ENCODE measurements at regions not wholly inside any gene's neighbourhood (a gene's known extent, or its start where the extent isn't known, plus 50 kb on each side); places are given as distances from the start of the nearest gene placed in this dataset.

DNA sequence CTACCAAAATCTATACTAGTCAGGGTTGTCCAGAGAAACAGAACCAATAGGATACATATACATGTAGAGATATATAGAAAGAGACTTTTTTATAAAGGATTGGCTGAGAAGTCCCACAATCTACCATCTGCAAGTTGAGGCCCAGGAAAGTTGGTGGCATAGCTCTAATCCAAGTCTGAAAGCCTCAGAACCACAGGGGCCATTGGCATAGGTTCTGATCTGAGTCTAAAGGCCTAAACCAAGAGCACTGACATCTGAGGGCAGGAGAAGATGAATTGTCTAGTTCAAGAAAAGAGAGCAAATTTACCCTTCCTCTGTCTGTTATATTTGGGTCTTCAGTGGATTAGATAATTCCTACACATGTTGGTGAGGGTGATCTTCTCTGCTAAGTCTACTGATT lies 433.1 kb downstream of the ADAMTS20 start:
- DNase-seq (ENCODE audit: low read depth, low spot score), result no peak

DNA sequence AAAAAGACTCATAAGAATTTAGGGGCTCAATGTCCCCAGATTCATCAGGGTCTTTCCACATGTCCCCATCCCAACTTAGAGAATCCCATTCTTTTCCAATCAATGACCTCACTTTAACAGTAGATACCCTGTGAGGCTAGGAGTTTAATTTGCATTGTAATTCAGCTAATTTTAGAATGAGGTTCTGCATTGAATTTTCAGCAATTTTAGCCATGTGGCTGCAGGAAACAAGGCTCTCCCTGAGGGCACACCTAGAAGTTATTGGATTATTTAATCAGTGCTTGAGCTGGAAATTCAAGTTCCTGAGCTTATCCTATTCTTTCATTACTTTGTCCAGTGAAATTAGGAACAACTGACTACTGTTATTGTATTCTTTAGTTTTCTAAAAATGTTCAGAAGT lies 433.8 kb downstream of the ADAMTS20 start:
- DNase-seq (ENCODE audit: low read depth, low spot score), result no peak

GRCh38 chr12:43117226-43117930 lies 434.6 kb downstream of the ADAMTS20 start:
- no peak for DNase-seq (ENCODE audit: low read depth, low spot score)

GRCh38 chr12:43115441-43116160 lies 436.4 kb downstream of the ADAMTS20 start:
- no peak for DNase-seq (ENCODE audit: low read depth, low spot score)

DNA sequence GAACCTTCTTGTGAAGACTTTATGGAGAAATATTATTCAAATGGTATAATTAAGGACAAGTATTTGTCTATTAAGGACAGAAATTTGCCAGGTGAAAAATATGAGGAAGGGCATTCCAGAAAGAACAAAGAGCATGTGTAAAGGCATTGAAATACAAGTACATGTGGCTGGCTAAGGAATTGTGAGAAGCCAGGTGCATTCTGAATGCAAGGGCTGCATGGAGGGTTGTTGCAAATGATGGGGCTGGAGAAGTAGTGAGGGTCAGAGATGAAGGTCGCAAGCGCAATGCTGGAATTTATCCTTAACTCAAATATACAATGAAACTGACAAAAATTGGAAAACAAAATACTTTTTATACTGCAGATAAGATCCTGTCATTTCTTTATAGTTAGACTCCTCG lies 437.7 kb downstream of the ADAMTS20 start:
- DNase-seq (ENCODE audit: low read depth, low spot score), result no peak

DNA sequence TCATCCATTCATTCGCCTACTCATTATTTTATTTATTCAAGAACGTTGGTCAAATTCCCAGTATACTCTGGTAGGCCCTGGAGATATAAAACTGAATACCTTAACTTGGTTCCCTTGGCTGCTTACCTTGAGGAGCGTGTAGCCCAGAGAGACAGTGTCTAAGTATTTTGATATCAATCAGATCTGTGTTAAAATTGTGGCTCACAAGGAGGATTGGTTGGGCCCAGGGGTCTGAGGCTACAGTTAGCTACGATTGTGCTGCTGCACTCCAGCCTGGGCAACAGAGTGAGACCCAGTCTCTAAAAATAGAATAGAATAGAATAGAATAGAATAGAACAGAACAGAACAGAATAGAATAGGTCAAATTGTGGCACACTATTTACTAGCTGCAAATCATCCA lies 438.4 kb downstream of the ADAMTS20 start:
- no peak for DNase-seq (ENCODE audit: low read depth, low spot score)

GRCh38 chr12:43113135-43113534 lies 438.9 kb downstream of the ADAMTS20 start:
- no peak for DNase-seq (ENCODE audit: low read depth, low spot score)

DNA sequence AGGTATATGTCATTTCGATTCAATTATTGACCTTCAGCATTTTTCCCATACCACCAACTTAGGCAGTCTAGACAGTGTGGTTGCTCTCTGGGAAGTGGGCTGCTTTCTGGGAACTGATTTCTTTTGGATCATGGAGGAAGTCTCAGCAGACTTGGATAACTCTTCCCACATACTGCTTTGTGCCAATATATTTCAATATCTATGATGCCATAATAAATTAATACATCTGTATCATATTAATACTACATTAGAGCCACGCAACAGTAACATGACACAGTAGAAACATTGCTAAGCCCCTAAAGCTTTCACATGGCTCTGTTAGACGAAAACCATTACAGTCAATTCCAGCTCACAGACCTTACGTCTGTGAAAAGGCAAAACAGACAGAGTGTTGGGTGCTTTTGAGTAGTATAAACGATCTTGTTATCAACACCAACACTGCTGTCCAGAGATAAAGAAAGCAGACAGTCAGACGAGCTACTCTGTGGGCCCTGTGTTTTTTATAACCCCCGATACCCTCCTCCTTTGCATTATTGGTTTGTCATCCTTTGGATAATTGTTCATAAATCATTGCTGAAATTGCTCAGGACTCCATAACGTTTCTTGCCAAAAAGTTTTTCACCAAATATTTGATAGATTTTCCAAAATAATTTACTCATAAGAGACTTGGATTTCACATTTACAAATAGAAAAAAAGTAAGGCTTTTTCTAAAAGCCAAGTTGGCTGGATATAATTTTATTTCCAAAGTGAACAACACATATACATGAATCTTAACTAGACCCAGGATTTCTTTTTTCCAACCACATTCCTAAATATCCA lies 439.7 kb downstream of the ADAMTS20 start:
- DNase-seq (ENCODE audit: low read depth, low spot score), result no peak

- DNase-seq (ENCODE audit: low read depth, low spot score), result no peak
Observed at GRCh38 chr12:43111608-43112007, 440.4 kb downstream of the ADAMTS20 start.

- DNase-seq (ENCODE audit: low read depth, low spot score), result no peak
Observed at GRCh38 chr12:43109631-43110345, 442.2 kb downstream of the ADAMTS20 start.

DNA sequence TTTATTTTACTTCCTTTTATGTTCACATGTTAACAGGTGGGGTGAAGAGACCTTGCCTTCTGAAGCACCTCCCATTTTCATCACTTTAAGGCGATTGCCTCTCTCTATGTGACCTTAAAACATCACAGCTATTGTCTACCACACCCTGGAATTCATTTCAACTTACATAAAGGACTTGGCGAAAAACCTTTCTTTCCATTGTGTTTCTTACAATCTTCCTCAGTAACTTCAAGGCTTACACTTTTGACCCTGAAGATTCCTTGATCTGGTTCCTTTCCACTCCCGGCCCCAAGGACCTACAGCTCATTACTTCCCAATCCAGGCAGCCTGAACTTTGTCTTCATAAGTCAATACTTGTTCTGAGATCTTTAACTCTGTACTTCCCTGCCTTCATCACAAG lies 443.3 kb downstream of the ADAMTS20 start:
- DNase-seq (ENCODE audit: low read depth, low spot score), result no peak

DNA sequence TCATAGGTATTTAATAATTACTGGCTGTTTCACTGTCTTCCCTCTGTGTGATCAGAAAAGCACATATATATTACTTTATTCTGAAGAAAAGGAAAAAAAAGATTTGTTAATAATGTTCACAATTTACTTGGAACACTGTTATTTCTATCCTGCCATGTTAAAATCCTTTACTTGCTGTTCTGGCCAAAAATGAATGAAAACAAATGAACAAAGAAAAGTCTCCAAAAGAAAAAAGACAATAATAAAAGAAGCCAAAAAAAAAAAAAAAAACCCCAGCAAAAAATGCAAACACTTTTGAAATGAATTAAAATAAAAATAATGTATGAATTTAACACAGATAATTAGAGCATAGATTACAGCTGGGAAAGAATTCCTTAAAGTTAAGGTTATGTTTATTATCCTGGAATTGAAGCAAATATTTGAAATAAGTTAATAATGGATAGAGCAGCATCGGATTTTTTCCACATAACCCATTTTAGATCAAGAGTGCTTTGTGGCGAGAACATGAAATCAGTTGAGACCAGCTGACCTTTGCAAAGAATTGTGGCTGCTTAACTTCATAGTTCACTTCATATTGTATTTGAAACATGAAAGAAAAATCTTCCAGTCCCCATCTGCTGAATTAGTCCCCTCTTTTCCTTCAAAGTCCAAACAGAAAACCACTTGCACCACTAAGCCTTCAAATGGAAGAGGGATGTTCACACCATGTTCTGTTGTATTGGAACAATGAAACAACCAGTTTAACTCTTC lies 444.8 kb downstream of the ADAMTS20 start:
- DNase-seq (ENCODE audit: low read depth, low spot score), result no peak

- DNase-seq (ENCODE audit: low read depth, low spot score), result no peak
Observed at GRCh38 chr12:43106355-43106754, 445.6 kb downstream of the ADAMTS20 start.

DNA sequence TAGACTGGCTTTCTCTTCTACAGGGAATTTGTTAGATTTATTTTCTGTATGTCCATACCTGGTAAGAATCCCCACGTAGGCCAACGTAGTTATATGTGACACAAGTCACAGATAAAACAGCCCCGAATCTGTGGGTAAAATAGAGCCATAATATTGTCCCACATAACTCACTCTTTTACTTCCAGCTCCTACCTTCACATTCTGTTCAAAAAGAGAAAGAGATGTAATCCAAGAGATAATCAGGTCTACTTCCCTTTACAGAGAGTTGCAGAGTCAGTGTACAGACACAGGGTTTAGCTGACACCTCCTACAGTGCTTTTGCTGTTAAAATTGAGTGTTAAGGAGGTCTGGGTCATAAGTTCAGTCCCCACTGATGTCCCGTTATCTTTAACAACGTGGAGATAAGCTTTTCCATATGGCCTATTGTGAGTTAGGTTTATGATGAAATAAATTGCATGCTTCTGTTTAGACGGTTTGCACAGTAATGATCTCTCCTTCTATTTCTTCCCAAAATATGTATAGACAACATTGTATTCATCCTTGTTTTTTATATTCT lies 446.5 kb downstream of the ADAMTS20 start:
- no peak for DNase-seq (ENCODE audit: low read depth, low spot score)

- DNase-seq (ENCODE audit: low read depth, low spot score), result no peak
Observed at GRCh38 chr12:43104494-43104893, 447.5 kb downstream of the ADAMTS20 start.

DNA sequence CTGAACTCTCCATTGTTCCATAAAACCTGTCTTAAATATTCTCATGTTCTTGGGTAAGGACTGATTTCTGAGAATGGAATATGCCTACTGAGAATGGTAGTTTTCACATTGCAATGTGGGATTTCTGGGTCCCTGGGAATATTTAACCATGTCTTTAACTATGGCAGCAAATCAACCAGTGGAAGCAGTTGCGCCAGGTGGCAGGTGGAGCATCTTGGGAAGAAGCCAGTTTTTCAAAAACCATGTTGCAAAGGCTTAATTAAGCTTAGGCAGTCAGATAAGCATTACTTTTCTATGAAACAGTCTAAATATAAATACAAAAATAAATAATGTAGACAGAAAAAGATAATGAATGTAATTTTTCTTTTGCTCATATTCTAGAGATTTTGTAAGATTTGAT lies 448.1 kb downstream of the ADAMTS20 start:
- no peak for DNase-seq (ENCODE audit: low read depth, low spot score)

GRCh38 chr12:43102546-43103264 lies 449.3 kb downstream of the ADAMTS20 start:
- DNase-seq (ENCODE audit: low read depth, low spot score), result no peak

GRCh38 chr12:43100231-43100630 lies 451.8 kb downstream of the ADAMTS20 start:
- DNase-seq (ENCODE audit: low read depth, low spot score), result no peak

DNA sequence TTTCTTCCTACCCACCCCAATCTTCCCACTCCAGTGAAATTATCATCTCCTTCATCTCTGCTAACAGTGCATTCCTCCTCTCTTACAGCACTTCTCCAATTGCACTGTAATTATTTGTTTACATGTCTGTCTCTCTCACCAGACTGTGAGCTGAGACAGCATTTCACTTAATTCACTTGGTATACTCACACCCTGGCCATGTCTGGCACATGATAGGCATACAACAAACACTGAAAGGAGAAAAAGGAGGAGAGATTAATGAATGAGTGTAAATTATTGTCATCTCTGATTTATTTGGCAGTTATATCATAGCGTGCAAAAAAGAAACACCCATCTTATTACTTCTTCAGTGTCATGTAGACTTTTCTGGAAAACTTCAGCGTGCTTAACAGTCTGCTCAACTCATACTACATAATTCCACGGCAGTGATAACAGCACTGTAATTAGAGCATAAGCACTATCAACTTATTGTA lies 452.3 kb downstream of the ADAMTS20 start:
- DNase-seq (ENCODE audit: low read depth, low spot score), result no peak
